NCI-H1092 treated with DMSO at 0.1 percent for 48 hours (cell line): ENCODE measurements at regions not wholly inside any gene's neighbourhood (a gene's known extent, or its start where the extent isn't known, plus 50 kb on each side); places are given as distances from the start of the nearest gene placed in this dataset.

Source experiments
- DNase-seq: peaks from one replicate; lab custom pipeline; 2025; lab: John Stamatoyannopoulos, UW

- DNase-seq, result peak; percentile 1
Observed at GRCh38 chr22:44368611-44369292, 56.0 kb upstream of the SHISAL1 start.

- no peak for DNase-seq
Observed at GRCh38 chr22:44366372-44367300, 53.9 kb upstream of the SHISAL1 start.

GRCh38 chr22:44365832-44366231, 53.1 kb upstream of the SHISAL1 start:
- DNase-seq, result no peak

- no peak for DNase-seq
Observed at GRCh38 chr22:44365191-44365590, 52.4 kb upstream of the SHISAL1 start.

- no peak for DNase-seq
Observed at GRCh38 chr22:44364751-44365130, 52.0 kb upstream of the SHISAL1 start.

GRCh38 chr22:44363980-44364750, 51.4 kb upstream of the SHISAL1 start:
- DNase-seq, result no peak

- peak; percentile 3 for DNase-seq
Observed at GRCh38 chr22:44363013-44363979, 50.5 kb upstream of the SHISAL1 start.

GRCh38 chr22:44362249-44363012, 49.7 kb upstream of the SHISAL1 start:
- DNase-seq, result no peak
